Heart left ventricle (tissue), 13 donors: ENCODE measurements at regions not wholly inside any gene's neighbourhood (a gene's known extent, or its start where the extent isn't known, plus 50 kb on each side); places are given as distances from the start of the nearest gene placed in this dataset.

Experiments
- POLR2A ChIP-seq, 2 donors: fragments of 450-650 bp; IDR thresholded peaks; one replicate each; pipeline ENCODE4 v1.6.1; 2017; ENCODE audit warnings: antibody characterized with exemption in 2 of 2, mild to moderate bottlenecking in 2 of 2, moderate library complexity in 2 of 2
- TF ChIP-seq, protein P1 (sequence below), 12 donors: fragments of 200-600 bp; sonication (generic) in 4 of 12; IDR thresholded peaks; one replicate each; pipeline versions ENCODE4 v1.5.0 to v1.8.0; 2018 to 2022; ENCODE audit warnings: antibody characterized with exemption in 12 of 12, mild to moderate bottlenecking in 5 of 12
- donor health status: ischemic (EF 13 %, LVEDD 7.1; RV severe dilation, severe dysfunction).
- donor health status: DM: no; HTN: yes; CAD: no.
- donor health status: DM: no; HTN: no; CAD: no.
- donor health status: ischemic (EF 25% LVEDD 6.9; RV normal size, moderate dysfunction).
- donor health status: ischemic (EF 25% LVEDD 5.7; RV mildly dilated, moderate dysfunction).
- donor health status: ischemic (EF 35%, LVEDD 5.7; RV mildly dilated, moderate dysfunction).
- donor health status: nonischemic (EF 11% LVEDD 7.7; RV severe dilation, severe dysfunction).
- donor health status: DM: yes; HTN: yes; CAD: no.
- donor health status: PGD.
- donor health status: ischemic (EF 29% LVEDD 5.4; RV normal size, mild dysfunction).
- donor health status: nonischemic (EF 23%, LVEDD 6.1; RV moderate dilation, normal function).

DNA sequence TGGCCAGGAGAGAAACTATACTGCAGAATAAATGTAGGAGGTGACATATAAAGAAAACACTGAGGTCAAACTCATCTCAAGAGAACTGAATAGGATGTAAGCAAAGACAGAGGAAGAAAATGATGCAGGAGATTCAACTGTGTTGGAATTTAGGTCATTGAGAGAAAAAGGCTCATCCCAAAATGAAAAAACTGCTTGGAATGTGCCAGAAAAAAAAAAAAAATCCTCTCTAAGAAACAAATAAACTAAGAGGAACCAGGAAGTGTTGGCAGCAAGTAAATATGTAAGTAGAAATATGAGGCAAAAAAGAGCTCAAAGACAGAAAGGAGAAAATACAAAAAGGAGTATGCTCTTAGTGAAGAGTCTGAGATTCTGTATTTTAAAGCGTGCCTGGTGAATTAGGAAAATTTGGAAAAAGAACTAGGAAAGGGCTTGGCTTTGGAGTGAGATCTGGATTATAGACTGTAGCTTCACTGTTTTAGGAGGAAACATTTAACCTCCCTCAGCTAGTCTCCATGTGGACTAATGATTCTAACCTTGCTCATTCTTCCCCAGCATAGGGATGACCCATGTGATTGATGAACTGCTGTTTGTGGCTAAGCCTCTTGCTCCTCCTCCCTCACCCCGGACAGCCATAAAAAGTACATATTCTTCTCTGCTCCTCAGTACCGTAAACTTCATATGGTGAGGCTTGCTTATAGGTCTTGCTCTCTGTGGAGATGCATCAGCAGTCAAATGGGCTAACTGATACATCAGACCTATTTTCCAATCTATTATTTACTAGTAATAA, 185.6 kb upstream of the POU5F2 start:
- TF ChIP-seq, protein P1, sequence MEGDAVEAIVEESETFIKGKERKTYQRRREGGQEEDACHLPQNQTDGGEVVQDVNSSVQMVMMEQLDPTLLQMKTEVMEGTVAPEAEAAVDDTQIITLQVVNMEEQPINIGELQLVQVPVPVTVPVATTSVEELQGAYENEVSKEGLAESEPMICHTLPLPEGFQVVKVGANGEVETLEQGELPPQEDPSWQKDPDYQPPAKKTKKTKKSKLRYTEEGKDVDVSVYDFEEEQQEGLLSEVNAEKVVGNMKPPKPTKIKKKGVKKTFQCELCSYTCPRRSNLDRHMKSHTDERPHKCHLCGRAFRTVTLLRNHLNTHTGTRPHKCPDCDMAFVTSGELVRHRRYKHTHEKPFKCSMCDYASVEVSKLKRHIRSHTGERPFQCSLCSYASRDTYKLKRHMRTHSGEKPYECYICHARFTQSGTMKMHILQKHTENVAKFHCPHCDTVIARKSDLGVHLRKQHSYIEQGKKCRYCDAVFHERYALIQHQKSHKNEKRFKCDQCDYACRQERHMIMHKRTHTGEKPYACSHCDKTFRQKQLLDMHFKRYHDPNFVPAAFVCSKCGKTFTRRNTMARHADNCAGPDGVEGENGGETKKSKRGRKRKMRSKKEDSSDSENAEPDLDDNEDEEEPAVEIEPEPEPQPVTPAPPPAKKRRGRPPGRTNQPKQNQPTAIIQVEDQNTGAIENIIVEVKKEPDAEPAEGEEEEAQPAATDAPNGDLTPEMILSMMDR (IDR thresholded peaks at IDR 0.05) = no peak
- no peak for TF ChIP-seq POLR2A (IDR thresholded peaks at IDR 0.05)
